GM23248 (cell line): ENCODE measurements at regions not wholly inside any gene's neighbourhood (a gene's known extent, or its start where the extent isn't known, plus 50 kb on each side); places are given as distances from the start of the nearest gene placed in this dataset.

Experiments used
- DNase-seq: peaks from one replicate; pipeline ENCODE4 v3.0.0-alpha.2; 2015
- H2AFZ ChIP-seq: fragments of 200-600 bp; sonication (generic); 2 replicates; pipeline ENCODE4 v1.6.1; 2016; ENCODE audit warnings: antibody characterized with exemption
- H3F3A ChIP-seq: fragments of 200-600 bp; sonication (generic); 2 replicates; pipeline ENCODE4 v1.6.1; 2016; ENCODE audit warnings: mild to moderate bottlenecking, antibody characterized with exemption, mixed run types; ENCODE audit not compliant: insufficient read depth
- H3K27ac ChIP-seq: fragments of 200-600 bp; sonication (generic); 2 replicates; pipeline ENCODE4 v1.5.1; 2016; ENCODE audit warnings: mild to moderate bottlenecking
- H3K27me3 ChIP-seq: fragments of 200-600 bp; sonication (generic); replicated peaks from 2 replicates; pipeline ENCODE4 v1.6.1; 2016; ENCODE audit warnings: mild to moderate bottlenecking; ENCODE audit not compliant: insufficient read depth
- H3K36me3 ChIP-seq: fragments of 200-600 bp; sonication (generic); 2 replicates; pipeline ENCODE4 v1.6.1; 2016; ENCODE audit warnings: low read depth, mild to moderate bottlenecking
- H3K4me1 ChIP-seq: fragments of 200-600 bp; sonication (generic); 2 replicates; pipeline ENCODE4 v1.6.1; 2016; ENCODE audit warnings: mild to moderate bottlenecking; ENCODE audit not compliant: insufficient read depth
- H3K4me2 ChIP-seq: fragments of 200-600 bp; sonication (generic); one replicate; pipeline ENCODE4 v1.6.1; 2016; ENCODE audit warnings: mild to moderate bottlenecking; ENCODE audit not compliant: unreplicated experiment
- H3K4me3 ChIP-seq: fragments of 200-600 bp; sonication (generic); 2 replicates; pipeline ENCODE4 v1.5.1; 2016; ENCODE audit warnings: mild to moderate bottlenecking
- H3K79me2 ChIP-seq: fragments of 200-600 bp; sonication (generic); 2 replicates; pipeline ENCODE4 v1.6.1; 2016; ENCODE audit warnings: mild to moderate bottlenecking; ENCODE audit not compliant: insufficient read depth
- H3K9ac ChIP-seq: fragments of 200-600 bp; sonication (generic); 2 replicates; pipeline ENCODE4 v1.6.1; 2016; ENCODE audit warnings: mild to moderate bottlenecking
- H3K9me2 ChIP-seq: fragments of 200-600 bp; sonication (generic); 2 replicates; pipeline ENCODE4 v1.6.1; 2016; ENCODE audit warnings: mixed run types, mild to moderate bottlenecking, moderate library complexity; ENCODE audit not compliant: insufficient read depth
- H3K9me3 ChIP-seq: fragments of 200-600 bp; sonication (generic); one replicate; pipeline ENCODE4 v1.6.1; 2017; ENCODE audit warnings: low read depth
- H4K20me1 ChIP-seq: fragments of 200-600 bp; sonication (generic); 2 replicates; pipeline ENCODE4 v1.6.0; 2016; ENCODE audit not compliant: insufficient read depth
- EZH2 ChIP-seq: fragments of 200-600 bp; sonication (generic); IDR thresholded peaks from 2 replicates; pipeline ENCODE4 v1.6.1; 2018; ENCODE audit warnings: antibody characterized with exemption, mild to moderate bottlenecking; ENCODE audit not compliant: insufficient read depth, poor library complexity, severe bottlenecking
- EZH2phosphoT487 ChIP-seq: fragments of 200-600 bp; sonication (generic); IDR thresholded peaks from 2 replicates; pipeline ENCODE4 v1.6.1; 2018; ENCODE audit warnings: antibody characterized with exemption, moderate library complexity, mild to moderate bottlenecking, low read depth; ENCODE audit not compliant: insufficient read depth
- WGBS, 2 experiments: methylation state at CpG; one replicate each; pipeline ENCODE4 v1.1.6; 2015 to 2017; ENCODE audit warnings: low lambda C conversion rate in 2 of 2, low coverage in 1 of 2; ENCODE audit errors: missing lambda C conversion rate in 2 of 2; 5-methylcytosine and 5-hydroxymethylcytosine counted together
- in situ Hi-C: fragments of 300-500 bp; cut with MboI; formaldehyde crosslinking; loops from 2 replicates; pipeline ENCODE4 v1.15.0; 2020

DNA sequence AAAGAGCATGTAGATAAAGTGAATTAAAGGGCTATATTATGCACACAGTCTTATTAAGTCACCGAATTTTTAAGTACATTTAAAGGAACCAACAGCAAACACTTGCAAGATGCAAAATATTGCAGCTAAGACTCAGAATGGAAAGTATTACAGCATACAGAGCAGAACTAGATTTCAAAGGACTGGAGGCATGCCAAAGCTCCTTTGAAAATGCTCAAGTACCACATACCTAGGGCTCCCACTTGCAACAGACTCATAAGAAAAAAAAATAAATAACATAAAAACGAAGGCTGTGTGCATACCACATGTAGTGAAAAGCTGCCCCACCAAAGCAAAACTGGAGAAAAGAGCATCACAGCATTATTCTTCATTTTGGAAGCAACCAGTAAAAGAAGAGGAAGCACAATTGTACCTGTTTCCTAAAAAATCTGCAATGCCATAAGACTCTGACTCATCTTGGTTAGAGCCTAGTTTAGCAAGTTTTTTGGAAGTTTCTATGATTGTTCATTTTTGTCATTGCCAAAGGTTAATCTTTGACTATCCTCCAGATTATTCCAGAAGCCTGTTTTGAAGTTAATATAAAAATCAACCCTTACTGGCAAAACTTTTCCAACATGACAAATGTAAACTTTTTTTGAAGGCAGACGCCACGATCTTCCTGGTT is 306.0 kb upstream of the COL3A1 start:
- TF ChIP-seq EZH2phosphoT487 (no peak), EZH2 (no peak)
- H3F3A ChIP-seq, result peaks cover 20% of the 10 kb centered on the region
- peak overlapping the region; percentile 21; the same call in 1 of the 2 replicates for H3K27ac ChIP-seq
- H4K20me1 ChIP-seq, result no peaks in the 10 kb centered on the region
- no peaks in the 10 kb centered on the region for H3K27me3 ChIP-seq
- WGBS, 2 experiments, result 5% methylated on average over 4 of the region's 4 CpGs
- in situ Hi-C loops, result no loop called here
- H3K36me3 ChIP-seq, result no peaks in the 10 kb centered on the region
- no peaks in the 10 kb centered on the region for H3K9me2 ChIP-seq
- 0 out of 2 replicates have a peak overlapping the region, but pooled peaks have one; percentile 7 for H2AFZ ChIP-seq
- peak; percentile 80 for DNase-seq
- H3K9me3 ChIP-seq, result no peaks in the 10 kb centered on the region
- H3K9ac ChIP-seq, result no peak overlapping the region
- H3K4me3 ChIP-seq, result 0 out of 2 replicates have a peak overlapping the region, but pooled peaks have one; percentile 13
- peak overlapping the region; percentile 64 for H3K4me2 ChIP-seq
- peaks cover 26% of the 10 kb centered on the region for H3K4me1 ChIP-seq
- H3K79me2 ChIP-seq, result no peaks in the 10 kb centered on the region

DNA sequence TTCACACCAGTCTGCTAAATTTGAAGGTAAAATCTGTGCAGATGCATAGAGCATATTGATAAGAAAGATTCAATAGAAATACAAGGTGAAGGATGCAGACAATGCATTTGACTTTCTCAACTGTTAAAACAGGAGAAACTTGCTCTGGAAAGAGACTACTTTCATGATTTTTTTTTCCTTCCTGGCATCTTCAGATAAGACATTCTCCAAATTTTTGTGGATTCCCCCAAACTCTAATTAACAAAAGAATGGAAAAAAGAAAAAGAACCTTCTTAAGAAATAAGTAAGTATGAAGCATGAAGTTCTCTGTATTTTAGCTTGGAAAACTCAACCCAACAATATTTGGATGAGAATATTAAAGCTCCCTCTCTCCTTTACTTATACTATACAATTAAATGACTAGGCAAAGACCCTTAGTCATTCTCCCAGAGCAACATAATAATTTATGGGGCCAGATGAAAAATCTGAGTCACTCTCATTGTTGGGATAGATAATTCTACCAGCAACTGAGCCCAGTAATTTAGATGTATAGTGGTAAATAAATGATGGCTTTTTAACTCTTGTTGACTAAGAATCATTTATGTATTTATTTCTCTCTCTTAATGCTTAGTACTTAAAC is 298.7 kb upstream of the COL3A1 start:
- no peak overlapping the region for H3K4me3 ChIP-seq
- H3K4me1 ChIP-seq, result peaks cover 39% of the 10 kb centered on the region
- no peaks in the 10 kb centered on the region for H3K9me2 ChIP-seq
- H4K20me1 ChIP-seq, result no peaks in the 10 kb centered on the region
- peak overlapping the region; percentile 30; the same call in 1 of the 2 replicates for H3K27ac ChIP-seq
- no peaks in the 10 kb centered on the region for H3K9me3 ChIP-seq
- H3K9ac ChIP-seq, result no peak overlapping the region
- H3K27me3 ChIP-seq, result no peaks in the 10 kb centered on the region
- peak overlapping the region; percentile 63 for H3K4me2 ChIP-seq
- DNase-seq, result peak; percentile 69
- no peak overlapping the region for H2AFZ ChIP-seq
- no peaks in the 10 kb centered on the region for H3K36me3 ChIP-seq
- peaks cover 47% of the 10 kb centered on the region for H3F3A ChIP-seq
- in situ Hi-C loops, result no loop called here
- no peak for TF ChIP-seq EZH2
- TF ChIP-seq EZH2phosphoT487, result no peak
- H3K79me2 ChIP-seq, result no peaks in the 10 kb centered on the region

DNA sequence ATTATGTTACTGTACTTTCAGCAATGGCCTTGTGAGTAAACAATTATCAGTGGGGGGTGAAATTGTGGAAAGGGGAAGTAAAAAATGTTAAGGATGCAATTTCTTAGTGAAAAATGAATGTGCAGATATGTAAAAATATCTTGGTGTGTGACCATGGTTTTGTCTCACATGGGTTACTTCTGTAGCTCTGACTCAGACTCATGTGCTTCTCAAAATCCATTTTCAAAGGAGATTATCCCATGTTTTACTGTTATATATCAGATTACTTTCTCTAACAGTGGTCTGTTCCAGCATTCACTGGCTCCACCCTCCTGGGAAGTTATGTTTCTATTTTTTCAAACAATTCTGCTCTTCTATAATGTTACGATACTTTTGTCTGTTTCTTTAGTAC is 298.2 kb upstream of the COL3A1 start:
- H3K79me2 ChIP-seq, result no peaks in the 10 kb centered on the region
- H3K9me2 ChIP-seq, result no peaks in the 10 kb centered on the region
- no peak overlapping the region for H2AFZ ChIP-seq
- H3K4me2 ChIP-seq, result peak overlapping the region; percentile 63
- TF ChIP-seq EZH2phosphoT487 (no peak), EZH2 (no peak)
- peak; percentile 43 for DNase-seq
- H3K9me3 ChIP-seq, result no peaks in the 10 kb centered on the region
- H3K36me3 ChIP-seq, result no peaks in the 10 kb centered on the region
- H3K9ac ChIP-seq, result no peak overlapping the region
- no peaks in the 10 kb centered on the region for H4K20me1 ChIP-seq
- H3K27me3 ChIP-seq, result no peaks in the 10 kb centered on the region
- in situ Hi-C loops, result no loop called here
- peak overlapping the region; percentile 30; the same call in 1 of the 2 replicates for H3K27ac ChIP-seq
- H3F3A ChIP-seq, result peaks cover 47% of the 10 kb centered on the region
- H3K4me3 ChIP-seq, result no peak overlapping the region
- H3K4me1 ChIP-seq, result peaks cover 39% of the 10 kb centered on the region
- WGBS, 2 experiments, result 38 to 59% methylated on average over 1 of the region's 1 CpG

DNA sequence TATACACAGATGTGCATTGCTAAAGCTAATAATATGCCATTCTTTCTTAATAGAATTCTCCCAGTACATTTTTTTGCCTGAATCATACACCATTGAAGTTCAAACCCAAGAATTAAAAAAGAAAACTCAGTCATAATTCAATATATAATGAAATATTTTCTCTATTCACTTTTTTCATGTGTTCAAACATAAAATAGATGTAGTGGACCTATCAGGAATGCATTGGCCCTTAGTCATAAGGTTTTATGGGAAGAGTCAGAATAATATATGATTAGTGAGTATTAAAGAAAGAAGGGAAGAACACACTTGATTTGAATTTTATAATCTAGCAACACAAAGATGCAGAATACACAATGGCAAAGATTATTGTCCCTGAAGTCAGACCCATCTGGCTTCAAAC is 297.0 kb upstream of the COL3A1 start:
- Histone ChIP-seq H3F3A (peaks cover 47% of the 10 kb centered on the region), H3K9me2 (no peaks in the 10 kb centered on the region), H2AFZ (no peak overlapping the region), H3K4me2 (peak overlapping the region; percentile 2), H4K20me1 (no peaks in the 10 kb centered on the region), H3K9ac (no peak overlapping the region), H3K4me3 (no peak overlapping the region), H3K27me3 (no peaks in the 10 kb centered on the region), H3K27ac (no peak overlapping the region), H3K36me3 (no peaks in the 10 kb centered on the region), H3K79me2 (no peaks in the 10 kb centered on the region), H3K4me1 (peaks cover 39% of the 10 kb centered on the region), H3K9me3 (no peaks in the 10 kb centered on the region)
- no peak for TF ChIP-seq EZH2
- no peak for TF ChIP-seq EZH2phosphoT487
- DNase-seq, result peak; percentile 35
- in situ Hi-C loops, result no loop called here
